GM18909 (cell line): ENCODE measurements at regions not wholly inside any gene's neighbourhood (a gene's known extent, or its start where the extent isn't known, plus 50 kb on each side); places are given as distances from the start of the nearest gene placed in this dataset.
"Not testable (repeated sequence)": the region's sequence is repeated elsewhere in the genome, so short reads cannot be mapped to it uniquely, and the experiment has no call there.

Experiments used
- ATAC-seq: cut with Tn5 transposase; IDR thresholded peaks from one replicate; pipeline ENCODE4 v1.9.1; 2021; ENCODE audit warnings: mild to moderate bottlenecking; ENCODE audit not compliant: unreplicated experiment, poor library complexity

- no peak for ATAC-seq
Observed at GRCh38 chr6:63440057-63440456, 120.3 kb upstream of the LGSN start.

GRCh38 chr6:63440594-63440993 is 120.8 kb upstream of the LGSN start:
- ATAC-seq = no peak

GRCh38 chr6:63441266-63441956 is 121.6 kb upstream of the LGSN start:
- ATAC-seq = peak; percentile 62

DNA sequence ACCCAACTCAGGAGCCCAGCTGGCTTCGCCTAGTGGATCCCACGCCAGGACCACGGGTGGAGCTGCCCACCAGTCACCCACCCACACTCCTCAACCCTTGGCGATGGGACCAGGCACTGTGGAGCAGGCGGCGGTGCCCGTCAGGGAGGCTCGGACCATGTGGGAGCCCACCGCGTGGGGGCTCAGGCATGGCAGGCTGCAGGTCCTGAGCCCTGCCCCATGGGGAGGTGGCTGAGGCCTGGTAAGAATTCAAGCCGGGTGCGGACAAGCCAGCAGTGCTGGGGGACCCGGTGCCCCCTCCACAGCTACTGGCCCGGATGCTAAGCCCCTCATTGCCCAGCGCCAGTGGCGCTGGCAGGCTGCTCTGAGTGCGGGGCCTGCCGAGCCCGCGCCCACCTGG is 123.1 kb upstream of the LGSN start:
- ATAC-seq = no peak

GRCh38 chr6:63444768-63445167 is 125.0 kb upstream of the LGSN start:
- ATAC-seq = no peak

DNA sequence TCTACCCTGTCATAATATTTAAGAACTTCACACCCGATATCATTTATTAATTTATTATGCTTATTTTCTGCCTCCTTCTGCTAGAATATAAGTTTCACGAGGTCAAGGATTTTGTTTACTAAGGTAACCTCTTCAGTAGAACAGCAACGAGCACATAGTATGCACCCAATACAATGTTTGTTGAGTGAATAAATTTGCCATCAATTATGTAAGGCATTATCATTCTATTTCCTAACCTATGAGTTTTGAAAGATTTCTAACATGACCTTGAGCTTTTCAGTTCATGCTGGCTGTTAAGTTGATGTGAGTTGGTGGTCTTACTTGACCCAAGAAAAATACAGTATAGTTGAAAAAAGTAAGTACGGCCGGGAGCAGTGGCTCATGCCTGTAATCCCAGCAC is 125.9 kb upstream of the LOC128125822 start:
- ATAC-seq = no peak

- no peak for ATAC-seq
Observed at GRCh38 chr6:63447134-63447533, 125.1 kb upstream of the LOC128125822 start.

DNA sequence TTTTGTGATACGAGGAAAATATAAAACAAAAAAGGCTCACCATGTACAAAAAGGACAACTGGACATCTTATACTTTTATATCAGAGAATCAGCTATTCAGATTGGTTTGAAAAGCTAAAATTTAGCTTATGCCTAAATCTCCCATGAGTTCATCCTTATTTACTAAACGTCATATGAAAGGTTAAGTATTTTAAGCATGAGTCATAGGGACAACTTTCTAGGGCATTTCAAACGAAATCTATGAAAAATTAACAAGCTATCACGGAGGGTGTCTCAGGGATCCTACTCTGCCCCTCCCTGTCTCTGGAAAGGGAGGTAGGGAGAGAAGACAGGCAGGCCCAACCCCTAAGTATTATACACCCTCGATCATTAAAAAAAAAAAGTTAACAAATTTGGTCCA is 124.1 kb upstream of the LOC128125822 start:
- no peak for ATAC-seq

DNA sequence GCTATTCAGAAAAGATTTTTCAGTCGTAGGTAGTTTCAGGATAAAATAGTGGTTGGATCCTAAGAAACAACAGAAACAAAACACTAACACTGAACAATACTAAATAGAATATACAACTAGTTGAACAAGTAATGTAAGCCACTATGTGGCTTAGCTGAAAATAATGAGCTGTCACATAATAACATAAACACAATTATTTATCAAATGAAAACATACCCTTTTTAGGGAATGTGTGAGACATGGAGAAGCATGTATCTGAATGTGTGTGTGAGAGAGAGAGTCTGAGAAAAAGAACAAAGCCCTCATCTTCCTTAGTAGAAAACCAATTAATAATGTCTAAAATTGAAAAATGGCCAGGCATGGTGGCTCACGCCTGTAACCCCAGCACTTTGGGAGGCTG is 122.6 kb upstream of the LOC128125822 start:
- ATAC-seq = no peak

GRCh38 chr6:63451238-63451637 is 121.0 kb upstream of the LOC128125822 start:
- no peak for ATAC-seq

GRCh38 chr6:63452125-63452524 is 120.2 kb upstream of the LOC128125822 start:
- no peak for ATAC-seq

- ATAC-seq = no peak
Observed at GRCh38 chr6:63456734-63457133, 115.5 kb upstream of the LOC128125822 start.

DNA sequence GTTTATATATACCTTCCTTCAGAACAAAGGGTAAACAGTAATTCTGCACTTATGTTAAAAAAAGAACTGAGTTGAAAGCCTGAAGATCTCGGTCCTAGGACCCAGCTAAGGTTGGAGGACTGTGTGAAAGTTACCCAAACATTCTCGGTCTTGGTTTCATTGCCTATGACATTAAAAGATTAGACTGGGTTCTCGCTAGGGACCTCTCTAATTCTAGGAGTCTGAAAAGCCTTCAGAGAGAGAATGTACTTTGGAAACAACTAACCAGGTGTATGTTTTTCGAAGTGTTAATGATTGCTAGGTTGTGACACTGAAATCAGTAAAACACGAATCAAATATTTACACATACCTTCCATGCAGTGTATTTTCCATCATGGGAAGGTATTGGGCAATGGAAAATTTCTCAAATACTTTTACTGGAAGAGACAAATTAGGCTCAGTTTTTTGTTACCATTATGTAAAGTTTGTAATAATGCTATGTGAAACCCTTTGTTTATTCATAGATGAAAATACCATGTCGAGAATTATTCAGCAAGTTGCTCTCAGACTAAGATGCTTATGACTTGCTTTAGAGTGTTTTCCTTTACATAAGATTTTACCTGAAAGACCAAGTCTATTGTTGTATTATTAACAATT is 113.7 kb upstream of the LOC128125822 start:
- ATAC-seq = peak; percentile 94

DNA sequence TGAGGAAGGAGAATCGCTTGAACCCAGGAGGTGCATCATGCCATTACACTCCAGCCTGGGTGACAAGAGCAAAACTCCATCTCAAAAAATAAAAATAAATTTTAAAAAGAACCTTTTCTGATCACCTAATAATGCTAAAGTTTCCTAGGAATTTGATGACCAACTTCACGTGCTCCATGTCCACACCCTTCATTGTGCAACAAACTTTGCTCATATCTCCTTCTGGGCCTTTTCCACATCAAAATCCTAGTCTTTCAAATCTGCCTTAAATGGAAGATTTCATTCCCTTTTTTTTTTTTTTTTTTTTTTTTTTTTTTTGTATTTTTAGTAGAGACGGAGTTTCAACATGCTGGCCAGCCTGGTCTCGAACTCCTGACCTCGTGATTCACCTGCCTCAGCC is 112.5 kb upstream of the LOC128125822 start:
- no peak for ATAC-seq

DNA sequence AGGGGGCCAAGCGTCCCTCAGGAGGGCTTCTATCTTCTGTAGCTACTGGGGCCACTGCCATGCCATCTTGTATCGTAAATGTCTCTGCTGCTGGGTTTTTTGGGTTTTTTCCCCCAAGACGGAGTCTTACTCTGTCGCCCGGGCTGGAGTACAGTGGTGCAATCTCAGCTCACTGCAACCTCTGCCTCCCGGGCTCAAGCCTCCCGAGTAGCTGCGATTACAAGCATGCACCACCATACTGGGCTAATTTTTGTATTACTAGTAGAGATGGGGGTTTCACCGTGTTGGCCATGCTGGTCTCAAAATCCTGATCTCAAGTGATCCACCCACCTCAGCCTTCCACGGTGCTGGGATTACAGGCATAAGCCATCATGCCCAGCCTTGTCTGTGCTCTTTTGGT is 111.3 kb upstream of the LOC128125822 start:
- ATAC-seq = no peak

DNA sequence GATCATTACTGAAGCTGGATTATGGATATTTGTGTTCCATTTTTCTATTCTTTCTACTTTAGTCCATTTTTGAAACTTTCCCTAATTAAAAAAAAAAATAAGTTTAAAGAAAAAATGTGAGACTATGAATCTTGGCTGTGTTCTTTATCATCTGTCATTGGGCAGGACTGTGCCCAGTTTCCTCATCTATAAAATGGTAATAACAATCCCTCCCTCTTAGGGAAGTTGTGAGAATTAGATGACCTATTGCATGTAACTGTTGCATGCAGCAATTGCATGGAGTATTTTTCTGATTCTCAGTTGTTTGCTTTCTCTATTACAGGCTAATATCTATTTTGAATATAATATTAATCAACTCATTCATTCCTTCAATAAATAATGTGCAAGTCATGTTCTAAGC is 108.2 kb upstream of the LOC128125822 start:
- no peak for ATAC-seq

DNA sequence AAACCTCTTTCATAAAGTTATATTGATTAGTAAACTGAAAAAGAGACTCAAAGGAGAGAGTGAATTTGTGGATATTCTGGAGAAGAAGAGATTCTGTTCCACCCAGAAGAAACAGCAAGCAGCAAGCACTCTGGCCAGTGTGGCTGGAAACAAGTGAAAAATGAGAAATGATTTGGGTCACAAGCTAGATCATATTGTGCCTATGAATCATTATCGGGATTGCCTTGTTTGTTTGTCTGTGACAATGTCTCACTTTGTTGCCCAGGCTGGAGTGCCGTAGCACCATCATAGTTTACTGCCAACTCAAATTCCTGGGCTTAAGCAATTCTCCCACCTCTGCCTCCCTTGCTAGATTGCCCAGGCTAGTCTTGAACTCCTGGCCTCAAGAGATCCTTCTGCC is 106.5 kb upstream of the LOC128125822 start:
- ATAC-seq = no peak

- ATAC-seq = no peak
Observed at GRCh38 chr6:63466242-63466733, 106.0 kb upstream of the LOC128125822 start.

DNA sequence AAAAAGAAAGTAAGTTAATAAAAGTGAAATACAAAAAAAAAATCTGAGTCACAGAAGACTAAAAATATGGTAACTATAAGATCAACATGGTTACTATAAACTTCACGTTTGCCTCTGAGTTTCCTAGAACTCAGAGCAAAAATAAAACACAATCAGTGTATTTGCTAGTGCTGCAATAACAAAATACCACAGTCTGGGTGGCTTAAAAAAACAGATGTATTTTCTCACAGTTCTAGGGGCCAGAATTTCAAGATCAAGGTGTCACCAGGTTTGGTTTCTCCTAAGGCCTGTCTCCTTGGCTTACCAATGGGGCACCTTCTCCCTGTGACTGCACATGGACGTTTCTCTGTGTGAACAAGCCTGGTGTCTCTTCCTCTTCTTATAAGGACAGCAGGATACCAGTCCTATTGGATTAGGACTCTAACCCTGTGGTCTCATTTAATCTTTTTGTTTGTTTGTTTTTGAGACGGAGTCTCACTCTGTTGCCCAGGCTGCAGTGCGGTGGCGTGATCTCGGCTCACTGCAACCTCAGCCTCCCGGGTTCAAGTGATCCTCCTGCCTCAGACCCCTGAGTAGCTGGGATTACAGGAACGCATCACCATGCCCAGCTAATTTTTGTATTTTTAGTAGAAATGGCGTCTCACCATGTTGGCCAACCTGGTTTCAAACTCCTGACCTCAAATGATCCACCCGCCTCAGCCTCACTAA is 104.9 kb upstream of the LOC128125822 start:
- ATAC-seq = no peak

- not testable (repeated sequence) for ATAC-seq
Observed at GRCh38 chr6:63471145-63471544, 101.1 kb upstream of the LOC128125822 start.

DNA sequence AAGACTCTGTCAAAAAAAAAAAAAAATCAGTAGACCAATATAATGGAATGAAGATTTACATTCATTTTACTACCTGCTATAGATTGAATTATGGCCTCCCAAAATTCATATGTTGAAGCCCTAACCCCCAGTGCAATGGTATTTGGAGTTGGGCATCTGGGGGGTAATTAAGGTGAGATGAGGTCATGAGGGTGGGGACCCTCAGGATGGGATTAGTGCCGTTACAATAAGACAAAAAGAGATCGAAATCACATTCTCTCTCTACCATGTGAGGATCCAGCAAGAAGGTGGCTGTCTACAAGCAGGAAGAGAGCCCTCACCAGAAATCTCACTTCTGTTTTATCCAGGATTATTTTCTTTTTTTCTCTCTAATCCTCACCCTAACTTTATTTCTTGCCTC is 100.6 kb upstream of the LOC128125822 start:
- no peak for ATAC-seq
